PC-9 (cell line): ENCODE measurements at regions not wholly inside any gene's neighbourhood (a gene's known extent, or its start where the extent isn't known, plus 50 kb on each side); places are given as distances from the start of the nearest gene placed in this dataset.

Source experiments
- BruUV-seq: library from RNA; stranded (reverse); fragments of 400-500 nt; replicated peaks from 2 replicates; lab custom pipeline; 2021; lab: Mats Ljungman, UMichigan
- CTCF ChIA-PET: fragments of 300-600 bp; sonication (Branson Sonifier 250); formaldehyde crosslinking; loops from one replicate; lab custom pipeline; 2022; ENCODE audit warnings: antibody characterized with exemption; lab: Charles Lee
- POLR2A ChIA-PET: fragments of 300-600 bp; sonication (Branson Sonifier 250); formaldehyde crosslinking; loops from one replicate; lab custom pipeline; 2022; ENCODE audit warnings: antibody characterized with exemption; ENCODE audit not compliant: unreplicated experiment; lab: Charles Lee
- DNase-seq, 2 experiments: peaks; one replicate each; pipeline versions ENCODE4 v3.0.0 to v3.0.0-alpha.2; 2015 to 2022; ENCODE audit warnings: mixed read lengths in 1 of 2
- H2AFZ ChIP-seq: fragments of 200-600 bp; sonication (generic); 2 replicates; pipeline ENCODE4 v1.8.1; 2017; ENCODE audit warnings: antibody characterized with exemption
- H3F3A ChIP-seq: fragments of 200-600 bp; sonication (generic); 2 replicates; pipeline ENCODE4 v1.8.1; 2017; ENCODE audit warnings: antibody characterized with exemption, mild to moderate bottlenecking, low read depth; ENCODE audit not compliant: insufficient read depth
- H3K27ac ChIP-seq: fragments of 200-600 bp; sonication (generic); 2 replicates; pipeline ENCODE4 v1.6.1; 2016; ENCODE audit warnings: mixed run types
- H3K27me3 ChIP-seq: fragments of 200-600 bp; sonication (generic); 2 replicates; pipeline ENCODE4 v1.6.1; 2016; ENCODE audit warnings: low read depth, mixed run types; ENCODE audit not compliant: insufficient read depth
- H3K36me3 ChIP-seq: fragments of 200-600 bp; sonication (generic); 2 replicates; pipeline ENCODE4 v1.6.1; 2016; ENCODE audit warnings: low read depth, mixed run types
- H3K4me1 ChIP-seq: fragments of 200-600 bp; sonication (generic); replicated peaks from 2 replicates; pipeline ENCODE4 v1.6.1; 2016; ENCODE audit warnings: mixed run types; ENCODE audit not compliant: insufficient read depth
- H3K4me2 ChIP-seq: fragments of 200-600 bp; sonication (generic); 2 replicates; pipeline ENCODE4 v1.6.1; 2017; ENCODE audit warnings: mixed run types
- H3K4me3 ChIP-seq: fragments of 200-600 bp; sonication (generic); 2 replicates; pipeline ENCODE4 v1.6.1; 2016; ENCODE audit warnings: mixed run types
- H3K79me2 ChIP-seq: fragments of 200-600 bp; sonication (generic); 2 replicates; pipeline ENCODE4 v1.6.1; 2017; ENCODE audit warnings: low read depth, mixed run types
- H3K9me2 ChIP-seq: fragments of 200-600 bp; sonication (generic); 2 replicates; pipeline ENCODE4 v1.8.1; 2017; ENCODE audit warnings: mild to moderate bottlenecking; ENCODE audit not compliant: insufficient read depth
- H3K9me3 ChIP-seq: fragments of 200-600 bp; sonication (generic); 2 replicates; pipeline ENCODE4 v1.8.1; 2016; ENCODE audit warnings: low read depth; ENCODE audit not compliant: insufficient read depth
- H4K20me1 ChIP-seq: fragments of 200-600 bp; sonication (generic); 2 replicates; pipeline ENCODE4 v1.8.1; 2017; ENCODE audit not compliant: insufficient read depth
- CTCF ChIP-seq: fragments of 200-600 bp; sonication (generic); conservative IDR thresholded peaks from 2 replicates; pipeline ENCODE4 v1.6.1; 2017; ENCODE audit warnings: mixed run types, antibody characterized with exemption, mild to moderate bottlenecking, moderate library complexity
- EZH2 ChIP-seq: fragments of 200-600 bp; sonication (generic); IDR thresholded peaks from 2 replicates; pipeline ENCODE4 v1.8.0; 2017; ENCODE audit warnings: antibody characterized with exemption, low read depth
- intact Hi-C: fragments of 100-400 bp; cut with micrococcal nuclease; formaldehyde crosslinking; loops from one replicate; pipeline ENCODE4 v1.10.0; 2022; ENCODE audit not compliant: unreplicated experiment

GRCh38 chr20:59412875-59413284 is 112.5 kb downstream of the EDN3 start:
- H3K9me3 ChIP-seq = no peaks in the 10 kb centered on the region
- no peak overlapping the region for H3K4me2 ChIP-seq
- no peaks in the 10 kb centered on the region for H3K9me2 ChIP-seq
- POLR2A ChIA-PET = no interaction called here
- no peaks in the 10 kb centered on the region for H4K20me1 ChIP-seq
- BruUV-seq = no TSS peak
- no peaks in the 10 kb centered on the region for H3K36me3 ChIP-seq
- no peaks in the 10 kb centered on the region for H3K79me2 ChIP-seq
- H3K27ac ChIP-seq = no peak overlapping the region
- CTCF ChIA-PET = no interaction called here
- no peak overlapping the region for H2AFZ ChIP-seq
- TF ChIP-seq CTCF = no peak
- H3K27me3 ChIP-seq = peaks cover 97% of the 10 kb centered on the region
- H3K4me3 ChIP-seq = no peak overlapping the region
- DNase-seq = no peak
- no peaks in the 10 kb centered on the region for H3K4me1 ChIP-seq
- H3F3A ChIP-seq = no peaks in the 10 kb centered on the region
- intact Hi-C loops = no loop called here

- H3K79me2 ChIP-seq = no peaks in the 10 kb centered on the region
- BruUV-seq = no TSS peak
- no peaks in the 10 kb centered on the region for H4K20me1 ChIP-seq
- H3K4me2 ChIP-seq = no peak overlapping the region
- no peaks in the 10 kb centered on the region for H3F3A ChIP-seq
- H3K4me3 ChIP-seq = no peak overlapping the region
- H3K9me2 ChIP-seq = no peaks in the 10 kb centered on the region
- H3K36me3 ChIP-seq = no peaks in the 10 kb centered on the region
- H3K27me3 ChIP-seq = peaks cover 97% of the 10 kb centered on the region
- no peaks in the 10 kb centered on the region for H3K9me3 ChIP-seq
- H2AFZ ChIP-seq = no peak overlapping the region
- ChIA-PET CTCF (no interaction called here), POLR2A (no interaction called here)
- H3K4me1 ChIP-seq = no peaks in the 10 kb centered on the region
- intact Hi-C loops = no loop called here
- TF ChIP-seq CTCF = no peak
- no peak for TF ChIP-seq EZH2
- H3K27ac ChIP-seq = no peak overlapping the region
- no peak for DNase-seq
These were observed 113.0 kb downstream of the EDN3 start for GRCh38 chr20:59413326-59413865.

- H3K79me2 ChIP-seq = no peaks in the 10 kb centered on the region
- POLR2A ChIA-PET = no interaction called here
These were observed 114.7 kb downstream of the EDN3 start for GRCh38 chr20:59414936-59415623.

More at GRCh38 chr20:59414936-59415623, 114.7 kb downstream of the EDN3 start:
- no peak overlapping the region for H2AFZ ChIP-seq
- H3K9me3 ChIP-seq = no peaks in the 10 kb centered on the region
- no peaks in the 10 kb centered on the region for H3K36me3 ChIP-seq
- CTCF ChIA-PET = no interaction called here
- no peak for TF ChIP-seq CTCF
- no peak for TF ChIP-seq EZH2
- no peak overlapping the region for H3K4me3 ChIP-seq
- no peaks in the 10 kb centered on the region for H3K9me2 ChIP-seq
- H3K4me2 ChIP-seq = no peak overlapping the region
- H3F3A ChIP-seq = no peaks in the 10 kb centered on the region
- DNase-seq = no peak
- H3K27me3 ChIP-seq = peaks cover 99% of the 10 kb centered on the region
- H3K4me1 ChIP-seq = no peaks in the 10 kb centered on the region
- intact Hi-C loops = no loop called here
- H4K20me1 ChIP-seq = no peaks in the 10 kb centered on the region
- H3K27ac ChIP-seq = no peak overlapping the region
- BruUV-seq = no TSS peak
